ENCODE measurements at regions not wholly inside any gene's neighbourhood (a gene's known extent, or its start where the extent isn't known, plus 50 kb on each side); places are given as distances from the start of the nearest gene placed in this dataset.

DNA sequence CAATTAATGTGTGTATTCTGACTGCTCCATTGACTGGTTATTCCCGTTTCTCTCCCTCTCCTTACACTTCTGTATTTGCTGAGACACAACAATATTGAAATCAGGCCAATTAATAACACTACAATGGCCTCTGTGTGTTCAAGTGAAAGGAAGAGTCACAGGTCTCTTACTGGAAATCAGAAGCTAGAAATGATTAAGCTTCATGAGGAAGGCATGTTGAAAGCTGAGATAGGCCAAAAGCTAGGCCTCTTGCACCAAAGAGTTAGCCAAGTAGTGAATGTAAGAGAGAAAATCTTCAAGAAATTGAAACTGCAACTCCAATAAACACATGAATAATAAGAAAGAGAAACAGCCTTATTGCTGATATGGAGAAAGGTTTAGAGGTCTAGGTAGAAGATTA, 489.5 kb upstream of the CITED2 start:
- H3K4me1 ChIP-seq (ENCODE audit: insufficient read depth, poor library complexity, severe bottlenecking) = no peaks in the 10 kb centered on the region
- no peak overlapping the region for H3K4me3 ChIP-seq (ENCODE audit: severe bottlenecking)
- no peaks in the 10 kb centered on the region for H3K36me3 ChIP-seq (ENCODE audit: low read depth)
- H3K9me3 ChIP-seq (ENCODE audit: severe bottlenecking) = no peaks in the 10 kb centered on the region
- no peaks in the 10 kb centered on the region for H3K27me3 ChIP-seq (ENCODE audit: insufficient read depth, poor library complexity, severe bottlenecking)
- ATAC-seq (ENCODE audit: low read depth) = no peak
- no peak for DNase-seq (ENCODE audit: low spot score)
- H3K27ac ChIP-seq (ENCODE audit: poor library complexity, severe bottlenecking) = no peak overlapping the region
- TF ChIP-seq, protein P1, sequence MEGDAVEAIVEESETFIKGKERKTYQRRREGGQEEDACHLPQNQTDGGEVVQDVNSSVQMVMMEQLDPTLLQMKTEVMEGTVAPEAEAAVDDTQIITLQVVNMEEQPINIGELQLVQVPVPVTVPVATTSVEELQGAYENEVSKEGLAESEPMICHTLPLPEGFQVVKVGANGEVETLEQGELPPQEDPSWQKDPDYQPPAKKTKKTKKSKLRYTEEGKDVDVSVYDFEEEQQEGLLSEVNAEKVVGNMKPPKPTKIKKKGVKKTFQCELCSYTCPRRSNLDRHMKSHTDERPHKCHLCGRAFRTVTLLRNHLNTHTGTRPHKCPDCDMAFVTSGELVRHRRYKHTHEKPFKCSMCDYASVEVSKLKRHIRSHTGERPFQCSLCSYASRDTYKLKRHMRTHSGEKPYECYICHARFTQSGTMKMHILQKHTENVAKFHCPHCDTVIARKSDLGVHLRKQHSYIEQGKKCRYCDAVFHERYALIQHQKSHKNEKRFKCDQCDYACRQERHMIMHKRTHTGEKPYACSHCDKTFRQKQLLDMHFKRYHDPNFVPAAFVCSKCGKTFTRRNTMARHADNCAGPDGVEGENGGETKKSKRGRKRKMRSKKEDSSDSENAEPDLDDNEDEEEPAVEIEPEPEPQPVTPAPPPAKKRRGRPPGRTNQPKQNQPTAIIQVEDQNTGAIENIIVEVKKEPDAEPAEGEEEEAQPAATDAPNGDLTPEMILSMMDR (IDR thresholded peaks at IDR 0.05; ENCODE audit: poor library complexity, severe bottlenecking) = no peak

DNA sequence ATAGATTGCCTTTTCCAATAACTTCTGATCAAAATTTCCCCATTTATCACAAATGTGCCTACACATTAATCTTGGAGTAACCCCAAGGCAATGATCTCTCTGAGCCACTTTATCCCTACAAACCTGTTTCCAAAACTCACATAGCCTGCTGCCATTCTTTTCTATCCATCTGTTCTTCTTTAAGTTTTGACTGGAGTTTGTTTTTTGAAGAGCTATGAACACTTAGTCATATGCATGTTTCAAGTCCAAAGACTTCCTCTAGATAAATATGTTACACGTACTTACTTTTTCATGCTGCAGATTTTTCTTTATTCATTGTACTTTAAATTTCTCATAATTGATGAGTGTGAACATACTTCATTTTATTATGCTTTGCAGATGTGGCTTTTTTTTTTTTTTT, 488.9 kb upstream of the CITED2 start:
- no peaks in the 10 kb centered on the region for H3K9me3 ChIP-seq (ENCODE audit: severe bottlenecking)
- ATAC-seq (ENCODE audit: low read depth) = no peak
- H3K4me3 ChIP-seq (ENCODE audit: severe bottlenecking) = no peak overlapping the region
- H3K36me3 ChIP-seq (ENCODE audit: low read depth) = no peaks in the 10 kb centered on the region
- no peak overlapping the region for H3K27ac ChIP-seq (ENCODE audit: poor library complexity, severe bottlenecking)
- no peaks in the 10 kb centered on the region for H3K27me3 ChIP-seq (ENCODE audit: insufficient read depth, poor library complexity, severe bottlenecking)
- DNase-seq (ENCODE audit: low spot score) = no peak
- H3K4me1 ChIP-seq (ENCODE audit: insufficient read depth, poor library complexity, severe bottlenecking) = no peaks in the 10 kb centered on the region
- TF ChIP-seq, protein P1 (IDR thresholded peaks at IDR 0.05; ENCODE audit: poor library complexity, severe bottlenecking) = no peak

DNA sequence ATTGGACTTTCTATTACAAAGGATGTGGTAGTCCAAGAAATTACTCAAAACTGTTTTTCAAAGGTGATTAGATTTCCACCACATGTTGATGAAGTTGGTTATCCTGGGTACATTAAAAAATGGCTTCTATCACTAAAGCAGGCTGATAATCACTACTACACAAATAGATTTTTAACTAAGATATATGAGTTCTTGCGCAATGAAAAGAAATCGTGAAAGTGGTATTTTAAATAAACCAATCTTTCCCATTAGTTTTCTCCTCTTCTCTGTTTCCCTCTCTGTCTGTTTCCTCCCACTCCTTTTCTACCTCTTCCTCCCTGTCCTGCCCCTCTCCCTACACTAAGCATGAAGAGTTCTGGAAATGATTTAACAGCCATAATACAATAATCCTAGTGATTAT, 487.9 kb upstream of the CITED2 start:
- no peak overlapping the region for H3K4me3 ChIP-seq (ENCODE audit: severe bottlenecking)
- no peak for ATAC-seq (ENCODE audit: low read depth)
- H3K4me1 ChIP-seq (ENCODE audit: insufficient read depth, poor library complexity, severe bottlenecking) = no peaks in the 10 kb centered on the region
- no peaks in the 10 kb centered on the region for H3K9me3 ChIP-seq (ENCODE audit: severe bottlenecking)
- no peaks in the 10 kb centered on the region for H3K27me3 ChIP-seq (ENCODE audit: insufficient read depth, poor library complexity, severe bottlenecking)
- TF ChIP-seq, protein P1 (IDR thresholded peaks at IDR 0.05; ENCODE audit: poor library complexity, severe bottlenecking) = no peak
- H3K36me3 ChIP-seq (ENCODE audit: low read depth) = no peaks in the 10 kb centered on the region
- no peak for DNase-seq (ENCODE audit: low spot score)
- H3K27ac ChIP-seq (ENCODE audit: poor library complexity, severe bottlenecking) = no peak overlapping the region

DNA sequence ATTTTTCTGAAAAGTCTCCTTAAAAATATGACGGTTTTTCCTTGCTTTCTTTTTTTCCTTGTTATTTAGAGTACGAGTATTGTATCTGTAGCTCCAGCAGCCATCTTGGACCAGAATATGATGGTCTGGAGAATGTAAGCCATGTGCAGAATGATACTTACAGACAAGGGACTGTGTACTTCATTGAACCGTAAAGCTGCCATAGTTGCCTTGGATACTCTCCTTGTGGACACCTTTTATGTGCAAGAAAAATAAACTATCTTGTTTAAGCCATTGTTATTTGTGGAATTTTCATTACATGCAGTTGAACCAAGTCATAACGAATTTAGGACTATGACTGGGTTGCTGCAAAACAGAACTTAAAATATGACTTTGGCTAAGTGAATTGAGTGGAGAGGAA, 485.8 kb upstream of the CITED2 start:
- Histone ChIP-seq H3K27ac (ENCODE audit: poor library complexity, severe bottlenecking) (no peak overlapping the region), H3K27me3 (ENCODE audit: insufficient read depth, poor library complexity, severe bottlenecking) (no peaks in the 10 kb centered on the region), H3K9me3 (ENCODE audit: severe bottlenecking) (no peaks in the 10 kb centered on the region), H3K36me3 (ENCODE audit: low read depth) (no peaks in the 10 kb centered on the region), H3K4me1 (ENCODE audit: insufficient read depth, poor library complexity, severe bottlenecking) (no peaks in the 10 kb centered on the region), H3K4me3 (ENCODE audit: severe bottlenecking) (no peak overlapping the region)
- no peak for ATAC-seq (ENCODE audit: low read depth)
- no peak for DNase-seq (ENCODE audit: low spot score)
- TF ChIP-seq, protein P1 (IDR thresholded peaks at IDR 0.05; ENCODE audit: poor library complexity, severe bottlenecking) = no peak

DNA sequence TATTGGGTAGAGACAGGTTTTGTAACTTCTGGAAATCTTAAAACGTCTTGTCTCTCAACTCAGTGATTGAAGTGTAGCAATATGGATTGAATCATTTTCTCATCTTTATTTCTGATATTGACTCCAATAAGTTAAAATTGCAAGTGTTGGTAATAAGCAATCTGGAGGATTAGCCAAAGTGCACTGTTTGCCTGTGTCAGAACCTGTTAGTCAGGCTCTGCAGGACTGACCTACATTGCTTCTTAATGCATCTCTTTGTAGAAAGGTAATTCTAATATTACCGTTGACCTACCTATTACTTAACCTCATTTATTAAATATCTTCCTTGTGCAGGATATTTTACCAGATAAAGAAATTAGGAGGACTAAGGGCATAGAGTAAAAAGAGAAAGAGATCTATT, 484.0 kb upstream of the CITED2 start:
- Histone ChIP-seq H3K4me3 (ENCODE audit: severe bottlenecking) (no peak overlapping the region), H3K27me3 (ENCODE audit: insufficient read depth, poor library complexity, severe bottlenecking) (no peaks in the 10 kb centered on the region), H3K4me1 (ENCODE audit: insufficient read depth, poor library complexity, severe bottlenecking) (no peaks in the 10 kb centered on the region), H3K9me3 (ENCODE audit: severe bottlenecking) (no peaks in the 10 kb centered on the region), H3K27ac (ENCODE audit: poor library complexity, severe bottlenecking) (no peak overlapping the region), H3K36me3 (ENCODE audit: low read depth) (no peaks in the 10 kb centered on the region)
- TF ChIP-seq, protein P1 (IDR thresholded peaks at IDR 0.05; ENCODE audit: poor library complexity, severe bottlenecking) = no peak
- no peak for ATAC-seq (ENCODE audit: low read depth)
- DNase-seq (ENCODE audit: low spot score) = no peak

Measured in RWPE2 (cell line).